Hepatocyte (in vitro differentiated cells): ENCODE measurements at regions not wholly inside any gene's neighbourhood (a gene's known extent, or its start where the extent isn't known, plus 50 kb on each side); places are given as distances from the start of the nearest gene placed in this dataset.

Source experiments
- CTCF ChIP-seq: fragments of 200-600 bp; sonication (generic); IDR thresholded peaks from 2 replicates; pipeline ENCODE4 v1.5.1; 2016; ENCODE audit warnings: antibody characterized with exemption, mild to moderate bottlenecking; ENCODE audit not compliant: poor library complexity
- EZH2 ChIP-seq: fragments of 200-600 bp; sonication (generic); IDR thresholded peaks from 2 replicates; pipeline ENCODE4 v1.6.1; 2016; ENCODE audit warnings: antibody characterized with exemption, mild to moderate bottlenecking, borderline replicate concordance
- EZH2phosphoT487 ChIP-seq: fragments of 200-600 bp; sonication (generic); IDR thresholded peaks from one replicate; pipeline ENCODE4 v1.6.1; 2018; ENCODE audit warnings: antibody characterized with exemption, mild to moderate bottlenecking, low read depth, moderate library complexity; ENCODE audit not compliant: unreplicated experiment, severe bottlenecking

GRCh38 chr16:17926461-17926860 lies 410.1 kb downstream of the NPIPA8 start:
- TF ChIP-seq CTCF (no peak), EZH2phosphoT487 (no peak), EZH2 (no peak)
